Panc1 (cell line): ENCODE measurements at regions not wholly inside any gene's neighbourhood (a gene's known extent, or its start where the extent isn't known, plus 50 kb on each side); places are given as distances from the start of the nearest gene placed in this dataset.

Source experiments
- ATAC-seq: fragments of 200-7000 bp; cut with Tn5 transposase; 2 replicates; pipeline ENCODE4 v1.9.1; 2020; ENCODE audit warnings: mild to moderate bottlenecking, moderate library complexity
- BruUV-seq: library from RNA; stranded (reverse); fragments of 400-500 nt; replicated peaks from 2 replicates; lab custom pipeline; 2021; lab: Mats Ljungman, UMichigan
- CTCF ChIA-PET: fragments of 300-600 bp; sonication (Branson Sonifier 250); formaldehyde crosslinking; loops from one replicate; lab custom pipeline; 2022; ENCODE audit warnings: antibody characterized with exemption; lab: Charles Lee
- POLR2A ChIA-PET: fragments of 300-600 bp; sonication (Branson Sonifier 250); formaldehyde crosslinking; loops from one replicate; lab custom pipeline; 2022; ENCODE audit warnings: antibody characterized with exemption; lab: Charles Lee
- DNase-seq: peaks from one replicate; pipeline ENCODE4 v3.0.0-alpha.2; 2010; ENCODE audit warnings: low read depth, low spot score
- H3K27ac ChIP-seq: 2 replicates; pipeline ENCODE4 v1.5.1; 2011; ENCODE audit warnings: mild to moderate bottlenecking, low read length, inconsistent platforms
- H3K27me3 ChIP-seq: fragments of 200-500 bp; sonication (Bioruptor generic); 2 replicates; pipeline ENCODE4 v1.6.0; 2014; ENCODE audit warnings: low read length, inconsistent platforms; ENCODE audit not compliant: control insufficient read depth, insufficient read depth
- H3K36me3 ChIP-seq: fragments of 200-500 bp; sonication (Bioruptor generic); 2 replicates; pipeline ENCODE4 v1.5.1; 2014; ENCODE audit warnings: inconsistent platforms, mild to moderate bottlenecking, low read length, moderate library complexity; ENCODE audit not compliant: control insufficient read depth, insufficient read depth
- H3K4me1 ChIP-seq: 2 replicates; pipeline ENCODE4 v1.5.1; 2011; ENCODE audit warnings: inconsistent platforms, mild to moderate bottlenecking, low read length, moderate library complexity; ENCODE audit not compliant: control insufficient read depth, insufficient read depth
- H3K4me3 ChIP-seq, 2 experiments: 2 replicates each; pipeline ENCODE4 v1.5.1; 2011 to 2012; ENCODE audit warnings: low read depth in 2 of 2, low read length in 2 of 2, mild to moderate bottlenecking in 2 of 2, inconsistent platforms in 1 of 2, moderate library complexity in 1 of 2
- H3K9me3 ChIP-seq: fragments of 200-500 bp; sonication (Bioruptor generic); 2 replicates; pipeline ENCODE4 v1.5.1; 2014; ENCODE audit warnings: low read depth, mild to moderate bottlenecking, inconsistent platforms, low read length, moderate library complexity; ENCODE audit not compliant: control insufficient read depth, insufficient read depth
- POLR2AphosphoS5 ChIP-seq: IDR thresholded peaks from 2 replicates; pipeline ENCODE4 v1.6.1; 2012; ENCODE audit warnings: mild to moderate bottlenecking, low read depth, low read length, moderate library complexity
- SIN3A ChIP-seq: IDR thresholded peaks from 2 replicates; pipeline ENCODE4 v1.6.1; 2012; ENCODE audit warnings: low read depth, mild to moderate bottlenecking, low read length, moderate library complexity, borderline replicate concordance; ENCODE audit not compliant: insufficient read depth
- TCF7L2 ChIP-seq: IDR thresholded peaks from 2 replicates; pipeline ENCODE4 v1.6.1; 2011; ENCODE audit warnings: mild to moderate bottlenecking, low read depth, low read length, inconsistent platforms
- in situ Hi-C: cut with HindIII; loops from 2 replicates; pipeline ENCODE4 v1.10.0; 2016; ENCODE audit warnings: low sequenced_read_pairs, low pct_unique_long_range_greater_than_20kb
- intact Hi-C: fragments of 100-400 bp; cut with micrococcal nuclease; formaldehyde crosslinking; loops from one replicate; pipeline ENCODE4 v1.10.0; 2022; ENCODE audit not compliant: unreplicated experiment
- TF ChIP-seq, protein P1 (sequence below), 2 experiments: IDR thresholded peaks; 2 replicates each; pipeline ENCODE4 v1.6.1; 2011 to 2012; ENCODE audit warnings: low read depth in 2 of 2, control low read depth in 1 of 2, low read length in 1 of 2, mild to moderate bottlenecking in 1 of 2, moderate library complexity in 1 of 2; ENCODE audit not compliant: insufficient read depth in 1 of 2
- TF ChIP-seq, protein P2 (sequence below): fragments of 450-650 bp; IDR thresholded peaks from 2 replicates; pipeline ENCODE4 v1.5.1; 2017; ENCODE audit warnings: mild to moderate bottlenecking

DNA sequence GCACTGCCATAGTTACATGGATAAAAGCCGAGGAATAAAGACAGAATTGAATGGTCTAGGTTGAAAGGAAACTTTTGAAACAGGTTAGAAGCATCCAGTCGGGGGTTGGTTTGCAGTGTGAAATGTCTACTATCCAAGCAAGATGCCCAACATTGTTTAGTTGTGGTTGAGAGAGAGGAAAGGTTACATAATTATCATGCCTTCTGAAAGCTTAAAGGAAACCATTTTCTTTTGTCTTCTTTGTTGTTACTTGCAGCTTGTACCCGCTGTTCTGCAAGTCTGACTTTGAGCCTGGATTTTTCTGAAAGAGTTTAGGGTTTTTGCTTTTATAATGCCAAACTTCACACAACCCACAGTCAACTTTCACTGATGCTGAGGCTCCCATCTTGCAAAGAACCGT lies 167.9 kb downstream of the AXIN2 start:
- ATAC-seq (no peak), DNase-seq (no peak)
- H3K9me3 ChIP-seq = no peaks in the 10 kb centered on the region
- H3K4me3 ChIP-seq = no peak overlapping the region
- H3K27me3 ChIP-seq = no peaks in the 10 kb centered on the region; the same call in 1 of the 2 replicates
- in situ Hi-C loops = no loop called here
- TF ChIP-seq TCF7L2 (no peak), POLR2AphosphoS5 (no peak), SIN3A (no peak)
- TF ChIP-seq, protein P1, sequence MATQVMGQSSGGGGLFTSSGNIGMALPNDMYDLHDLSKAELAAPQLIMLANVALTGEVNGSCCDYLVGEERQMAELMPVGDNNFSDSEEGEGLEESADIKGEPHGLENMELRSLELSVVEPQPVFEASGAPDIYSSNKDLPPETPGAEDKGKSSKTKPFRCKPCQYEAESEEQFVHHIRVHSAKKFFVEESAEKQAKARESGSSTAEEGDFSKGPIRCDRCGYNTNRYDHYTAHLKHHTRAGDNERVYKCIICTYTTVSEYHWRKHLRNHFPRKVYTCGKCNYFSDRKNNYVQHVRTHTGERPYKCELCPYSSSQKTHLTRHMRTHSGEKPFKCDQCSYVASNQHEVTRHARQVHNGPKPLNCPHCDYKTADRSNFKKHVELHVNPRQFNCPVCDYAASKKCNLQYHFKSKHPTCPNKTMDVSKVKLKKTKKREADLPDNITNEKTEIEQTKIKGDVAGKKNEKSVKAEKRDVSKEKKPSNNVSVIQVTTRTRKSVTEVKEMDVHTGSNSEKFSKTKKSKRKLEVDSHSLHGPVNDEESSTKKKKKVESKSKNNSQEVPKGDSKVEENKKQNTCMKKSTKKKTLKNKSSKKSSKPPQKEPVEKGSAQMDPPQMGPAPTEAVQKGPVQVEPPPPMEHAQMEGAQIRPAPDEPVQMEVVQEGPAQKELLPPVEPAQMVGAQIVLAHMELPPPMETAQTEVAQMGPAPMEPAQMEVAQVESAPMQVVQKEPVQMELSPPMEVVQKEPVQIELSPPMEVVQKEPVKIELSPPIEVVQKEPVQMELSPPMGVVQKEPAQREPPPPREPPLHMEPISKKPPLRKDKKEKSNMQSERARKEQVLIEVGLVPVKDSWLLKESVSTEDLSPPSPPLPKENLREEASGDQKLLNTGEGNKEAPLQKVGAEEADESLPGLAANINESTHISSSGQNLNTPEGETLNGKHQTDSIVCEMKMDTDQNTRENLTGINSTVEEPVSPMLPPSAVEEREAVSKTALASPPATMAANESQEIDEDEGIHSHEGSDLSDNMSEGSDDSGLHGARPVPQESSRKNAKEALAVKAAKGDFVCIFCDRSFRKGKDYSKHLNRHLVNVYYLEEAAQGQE (IDR thresholded peaks at IDR 0.05; ENCODE audit: insufficient read depth in 1 of 2, low read depth in 2 of 2, low read length in 1 of 2) = no peak
- TF ChIP-seq, protein P2, sequence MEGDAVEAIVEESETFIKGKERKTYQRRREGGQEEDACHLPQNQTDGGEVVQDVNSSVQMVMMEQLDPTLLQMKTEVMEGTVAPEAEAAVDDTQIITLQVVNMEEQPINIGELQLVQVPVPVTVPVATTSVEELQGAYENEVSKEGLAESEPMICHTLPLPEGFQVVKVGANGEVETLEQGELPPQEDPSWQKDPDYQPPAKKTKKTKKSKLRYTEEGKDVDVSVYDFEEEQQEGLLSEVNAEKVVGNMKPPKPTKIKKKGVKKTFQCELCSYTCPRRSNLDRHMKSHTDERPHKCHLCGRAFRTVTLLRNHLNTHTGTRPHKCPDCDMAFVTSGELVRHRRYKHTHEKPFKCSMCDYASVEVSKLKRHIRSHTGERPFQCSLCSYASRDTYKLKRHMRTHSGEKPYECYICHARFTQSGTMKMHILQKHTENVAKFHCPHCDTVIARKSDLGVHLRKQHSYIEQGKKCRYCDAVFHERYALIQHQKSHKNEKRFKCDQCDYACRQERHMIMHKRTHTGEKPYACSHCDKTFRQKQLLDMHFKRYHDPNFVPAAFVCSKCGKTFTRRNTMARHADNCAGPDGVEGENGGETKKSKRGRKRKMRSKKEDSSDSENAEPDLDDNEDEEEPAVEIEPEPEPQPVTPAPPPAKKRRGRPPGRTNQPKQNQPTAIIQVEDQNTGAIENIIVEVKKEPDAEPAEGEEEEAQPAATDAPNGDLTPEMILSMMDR = no peak
- CTCF ChIA-PET = no interaction called here
- no peaks in the 10 kb centered on the region for H3K36me3 ChIP-seq
- POLR2A ChIA-PET = no interaction called here
- no peaks in the 10 kb centered on the region for H3K4me1 ChIP-seq
- intact Hi-C loops = no loop called here
- no TSS peak for BruUV-seq
- no peak overlapping the region for H3K27ac ChIP-seq

DNA sequence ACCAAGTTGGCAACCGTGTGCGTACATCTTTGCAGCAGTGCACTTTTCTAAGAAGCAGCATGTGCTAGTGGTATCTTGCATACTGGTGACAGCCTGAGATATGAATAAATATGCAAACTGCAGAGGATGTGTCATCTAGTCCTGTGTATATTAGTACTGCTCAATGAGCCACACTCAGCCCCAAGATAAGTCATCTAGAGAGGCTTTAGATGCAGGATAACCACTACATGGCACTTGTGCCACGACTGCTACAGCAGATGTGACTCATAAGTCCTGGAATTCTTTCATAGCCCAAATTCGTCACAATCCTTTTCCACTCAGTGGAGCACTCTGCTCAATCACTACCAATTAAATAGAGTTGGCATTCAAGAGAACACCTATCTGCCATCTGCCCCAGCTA lies 171.5 kb downstream of the AXIN2 start:
- no peaks in the 10 kb centered on the region for H3K4me1 ChIP-seq
- H3K27ac ChIP-seq = no peak overlapping the region
- POLR2A ChIA-PET = no interaction called here
- H3K4me3 ChIP-seq = no peak overlapping the region
- no peaks in the 10 kb centered on the region for H3K9me3 ChIP-seq
- in situ Hi-C loops (no loop called here), intact Hi-C loops (no loop called here)
- H3K27me3 ChIP-seq = no peaks in the 10 kb centered on the region
- TF ChIP-seq, protein P2 = no peak
- TF ChIP-seq TCF7L2 = no peak
- TF ChIP-seq, protein P1 (IDR thresholded peaks at IDR 0.05; ENCODE audit: insufficient read depth in 1 of 2, low read depth in 2 of 2, low read length in 1 of 2) = no peak
- TF ChIP-seq SIN3A = no peak
- TF ChIP-seq POLR2AphosphoS5 = no peak
- H3K36me3 ChIP-seq = no peaks in the 10 kb centered on the region
- ATAC-seq (no peak), DNase-seq (no peak)
- CTCF ChIA-PET = no interaction called here
- no TSS peak for BruUV-seq
